HG03469 (cell line): ENCODE measurements at regions not wholly inside any gene's neighbourhood (a gene's known extent, or its start where the extent isn't known, plus 50 kb on each side); places are given as distances from the start of the nearest gene placed in this dataset.
"Not testable (repeated sequence)": the region's sequence is repeated elsewhere in the genome, so short reads cannot be mapped to it uniquely, and the experiment has no call there.

Source experiments
- ATAC-seq: cut with Tn5 transposase; IDR thresholded peaks from one replicate; pipeline ENCODE4 v1.9.1; 2021; ENCODE audit warnings: mild to moderate bottlenecking, moderate library complexity, moderate number of reproducible peaks; ENCODE audit not compliant: unreplicated experiment

GRCh38 chr7:106747804-106748203, 86.8 kb upstream of the CCDC71L start:
- no peak for ATAC-seq

- no peak for ATAC-seq
These were observed 88.2 kb upstream of the CCDC71L start for GRCh38 chr7:106749165-106749564.

GRCh38 chr7:106750773-106751172, 89.8 kb upstream of the CCDC71L start:
- no peak for ATAC-seq

- ATAC-seq, result no peak
These were observed 91.4 kb upstream of the CCDC71L start for GRCh38 chr7:106752367-106752766.

GRCh38 chr7:106755024-106755423, 94.1 kb upstream of the CCDC71L start:
- ATAC-seq, result not testable (repeated sequence)

GRCh38 chr7:106755641-106756040, 94.7 kb upstream of the CCDC71L start:
- no peak for ATAC-seq

- ATAC-seq, result no peak
These were observed 95.1 kb upstream of the CCDC71L start for GRCh38 chr7:106756071-106756470.

- no peak for ATAC-seq
These were observed 95.9 kb upstream of the CCDC71L start for GRCh38 chr7:106756884-106757283.

- no peak for ATAC-seq
These were observed 96.9 kb upstream of the CCDC71L start for GRCh38 chr7:106757846-106758245.

- ATAC-seq, result not testable (repeated sequence)
These were observed 101.9 kb upstream of the CCDC71L start for GRCh38 chr7:106762845-106763244.

- ATAC-seq, result no peak
These were observed 101.4 kb upstream of the PIK3CG start for GRCh38 chr7:106763717-106764116.

- no peak for ATAC-seq
These were observed 99.2 kb upstream of the PIK3CG start for GRCh38 chr7:106765727-106766355.

- no peak for ATAC-seq
These were observed 98.5 kb upstream of the PIK3CG start for GRCh38 chr7:106766551-106766950.

- no peak for ATAC-seq
These were observed 98.0 kb upstream of the PIK3CG start for GRCh38 chr7:106767078-106767477.

- peak; percentile 26 for ATAC-seq
These were observed 97.4 kb upstream of the PIK3CG start for GRCh38 chr7:106767498-106768323.

- ATAC-seq, result peak; percentile 74
These were observed 96.7 kb upstream of the PIK3CG start for GRCh38 chr7:106768324-106768751.

- ATAC-seq, result no peak
These were observed 94.9 kb upstream of the PIK3CG start for GRCh38 chr7:106770191-106770590.

GRCh38 chr7:106772655-106773108, 92.4 kb upstream of the PIK3CG start:
- no peak for ATAC-seq

GRCh38 chr7:106773228-106773627, 91.9 kb upstream of the PIK3CG start:
- ATAC-seq, result no peak

- no peak for ATAC-seq
These were observed 91.4 kb upstream of the PIK3CG start for GRCh38 chr7:106773721-106774120.

- no peak for ATAC-seq
These were observed 90.8 kb upstream of the PIK3CG start for GRCh38 chr7:106774213-106774767.
